C4-2B (cell line): ENCODE measurements at regions not wholly inside any gene's neighbourhood (a gene's known extent, or its start where the extent isn't known, plus 50 kb on each side); places are given as distances from the start of the nearest gene placed in this dataset.
"Not testable (repeated sequence)": the region's sequence is repeated elsewhere in the genome, so short reads cannot be mapped to it uniquely, and the experiment has no call there.

Experiments
- H3K27ac ChIP-seq: fragments of 450-650 bp; 2 replicates; pipeline ENCODE4 v1.5.1; 2017
- CTCF ChIP-seq: fragments of 450-650 bp; conservative IDR thresholded peaks from 2 replicates; pipeline ENCODE4 v1.5.1; 2017; ENCODE audit warnings: mild to moderate bottlenecking
- ZFX ChIP-seq: fragments of 450-650 bp; IDR thresholded peaks from 2 replicates; pipeline ENCODE4 v1.6.1; 2017

GRCh38 chr2:194822097-194822496 is 834.9 kb upstream of the SLC39A10 start:
- TF ChIP-seq CTCF (no peak), ZFX (no peak)
- no peak overlapping the region for H3K27ac ChIP-seq

- peak; percentile 53 for TF ChIP-seq CTCF
- no peak for TF ChIP-seq ZFX
Observed at GRCh38 chr2:194819367-194819766, 837.7 kb upstream of the SLC39A10 start.

GRCh38 chr2:194815475-194815874 is 841.6 kb upstream of the SLC39A10 start:
- H3K27ac ChIP-seq, result no peak overlapping the region
- TF ChIP-seq ZFX (no peak), CTCF (no peak)

More at GRCh38 chr2:194819367-194819766, 837.7 kb upstream of the SLC39A10 start:
- no peak overlapping the region for H3K27ac ChIP-seq

GRCh38 chr2:194802589-194802988 is 854.4 kb upstream of the SLC39A10 start:
- H3K27ac ChIP-seq, result no peak overlapping the region
- TF ChIP-seq CTCF, result no peak

GRCh38 chr2:194787071-194787470 is 870.0 kb upstream of the SLC39A10 start:
- H3K27ac ChIP-seq, result not testable (repeated sequence)

GRCh38 chr2:194771394-194771793 is 885.6 kb upstream of the SLC39A10 start:
- not testable (repeated sequence) for H3K27ac ChIP-seq

- no peak overlapping the region for H3K27ac ChIP-seq
- TF ChIP-seq CTCF (no peak), ZFX (no peak)
Observed at GRCh38 chr2:194769030-194769429, 888.0 kb upstream of the SLC39A10 start.

GRCh38 chr2:194765723-194766122 is 891.3 kb upstream of the SLC39A10 start:
- TF ChIP-seq ZFX (no peak), CTCF (no peak)
- H3K27ac ChIP-seq, result no peak overlapping the region

- H3K27ac ChIP-seq, result no peak overlapping the region
- no peak for TF ChIP-seq CTCF
- TF ChIP-seq ZFX, result no peak
Observed at GRCh38 chr2:194750926-194751325, 906.1 kb upstream of the SLC39A10 start.
